Mesenchymal stem cell (in vitro differentiated cells and primary cell): ENCODE measurements at regions not wholly inside any gene's neighbourhood (a gene's known extent, or its start where the extent isn't known, plus 50 kb on each side); places are given as distances from the start of the nearest gene placed in this dataset.
A peak's percentile ranks its signal among the peaks of the same experiment; 100 is the strongest.

Experiments
- DNase-seq: peaks from one replicate; pipeline ENCODE4 v3.0.0-alpha.2; 2013
- H2AFZ ChIP-seq: one replicate; pipeline ENCODE4 v1.6.1; 2013; ENCODE audit warnings: low read depth, mild to moderate bottlenecking, control low read depth, inconsistent platforms, low read length, moderate library complexity
- H2AK5ac ChIP-seq: 2 replicates; pipeline ENCODE4 v1.6.1; 2013; ENCODE audit warnings: low read length, moderate library complexity, mild to moderate bottlenecking, inconsistent platforms; ENCODE audit not compliant: severe bottlenecking
- H2BK120ac ChIP-seq: one replicate; pipeline ENCODE4 v1.6.1; 2013; ENCODE audit warnings: low read depth, mild to moderate bottlenecking, inconsistent platforms, low read length, moderate library complexity
- H2BK12ac ChIP-seq, 2 experiments: one replicate each; pipeline ENCODE4 v1.6.1; 2013; ENCODE audit warnings: inconsistent platforms in 2 of 2, low read length in 2 of 2, mild to moderate bottlenecking in 2 of 2, moderate library complexity in 2 of 2, control low read depth in 1 of 2
- H2BK15ac ChIP-seq: one replicate; pipeline ENCODE4 v1.6.1; 2013; ENCODE audit warnings: mild to moderate bottlenecking, low read depth, inconsistent platforms; ENCODE audit not compliant: poor library complexity, severe bottlenecking
- H2BK5ac ChIP-seq: 2 replicates; pipeline ENCODE4 v1.6.1; 2013; ENCODE audit warnings: low read depth, mild to moderate bottlenecking, low read length, control low read depth, inconsistent platforms; ENCODE audit not compliant: poor library complexity, severe bottlenecking
- H3K14ac ChIP-seq, 2 experiments: one replicate each; pipeline ENCODE4 v1.6.1; 2013; ENCODE audit warnings: inconsistent platforms in 2 of 2, low read length in 2 of 2, control low read depth in 1 of 2, mild to moderate bottlenecking in 1 of 2, moderate library complexity in 1 of 2
- H3K18ac ChIP-seq, 2 experiments: one replicate each; pipeline ENCODE4 v1.6.1; 2013; ENCODE audit warnings: inconsistent platforms in 2 of 2, low read length in 2 of 2, control low read depth in 1 of 2, low read depth in 1 of 2, mild to moderate bottlenecking in 1 of 2
- H3K23ac ChIP-seq, 2 experiments: one replicate each; pipeline ENCODE4 v1.6.1; 2013; ENCODE audit warnings: inconsistent platforms in 2 of 2, low read length in 2 of 2, mild to moderate bottlenecking in 2 of 2, moderate library complexity in 2 of 2, control low read depth in 1 of 2
- H3K27ac ChIP-seq: 2 replicates; pipeline ENCODE4 v1.5.1; 2013; ENCODE audit warnings: mild to moderate bottlenecking, moderate library complexity, low read length, control low read depth, inconsistent platforms; ENCODE audit not compliant: poor library complexity, severe bottlenecking
- H3K27me3 ChIP-seq, 2 experiments: 2 replicates each; pipeline versions ENCODE4 v1.6.1 to v1.7.0; 2013; ENCODE audit warnings: low read length in 2 of 2, mild to moderate bottlenecking in 2 of 2, moderate library complexity in 2 of 2, control low read depth in 1 of 2, inconsistent platforms in 1 of 2; ENCODE audit not compliant: control insufficient read depth in 1 of 2, insufficient read depth in 1 of 2
- H3K36me3 ChIP-seq, 2 experiments: 2 replicates each; pipeline versions ENCODE4 v1.6.1 to v1.7.0; 2013; ENCODE audit warnings: low read length in 2 of 2, control low read depth in 1 of 2, inconsistent platforms in 1 of 2, low read depth in 1 of 2, mild to moderate bottlenecking in 1 of 2; ENCODE audit not compliant: insufficient read depth in 2 of 2, control insufficient read depth in 1 of 2
- H3K4ac ChIP-seq, 2 experiments: one replicate each; pipeline ENCODE4 v1.6.1; 2013; ENCODE audit warnings: inconsistent platforms in 2 of 2, low read length in 2 of 2, mild to moderate bottlenecking in 2 of 2, moderate library complexity in 2 of 2, control low read depth in 1 of 2, low read depth in 1 of 2
- H3K4me1 ChIP-seq: 2 replicates; pipeline ENCODE4 v1.6.1; 2013; ENCODE audit warnings: low read depth, low read length, control low read depth; ENCODE audit not compliant: control insufficient read depth, insufficient read depth
- H3K4me2 ChIP-seq: 2 replicates; pipeline ENCODE4 v1.6.1; 2013; ENCODE audit warnings: low read length, mild to moderate bottlenecking, inconsistent platforms; ENCODE audit not compliant: poor library complexity, severe bottlenecking
- H3K4me3 ChIP-seq, 2 experiments: 2 replicates each; pipeline versions ENCODE4 v1.5.1 to v1.7.0; 2013; ENCODE audit warnings: low read length in 2 of 2, mild to moderate bottlenecking in 2 of 2, control low read depth in 1 of 2, low read depth in 1 of 2; ENCODE audit not compliant: insufficient read depth in 1 of 2
- H3K79me1 ChIP-seq: replicated peaks from 2 replicates; pipeline ENCODE4 v1.6.1; 2013; ENCODE audit warnings: mild to moderate bottlenecking, control low read depth, low read length, inconsistent platforms; ENCODE audit not compliant: poor library complexity, severe bottlenecking
- H3K9ac ChIP-seq: 2 replicates; pipeline ENCODE4 v1.7.0; 2013; ENCODE audit warnings: mild to moderate bottlenecking, low read length, moderate library complexity
- H3K9me3 ChIP-seq: 2 replicates; pipeline ENCODE4 v1.7.0; 2013; ENCODE audit warnings: mild to moderate bottlenecking, low read length; ENCODE audit not compliant: control insufficient read depth
- H4K8ac ChIP-seq: one replicate; pipeline ENCODE4 v1.6.1; 2013; ENCODE audit warnings: inconsistent platforms, mild to moderate bottlenecking, low read length, moderate library complexity
- H4K91ac ChIP-seq: one replicate; pipeline ENCODE4 v1.6.1; 2013; ENCODE audit warnings: mild to moderate bottlenecking, low read length, inconsistent platforms
- whole genome bisulfite sequencing: methylation state at CpG from one replicate; pipeline ENCODE4 v1.1.7; 2013; ENCODE audit warnings: mixed read lengths; 5-methylcytosine and 5-hydroxymethylcytosine counted together

DNA sequence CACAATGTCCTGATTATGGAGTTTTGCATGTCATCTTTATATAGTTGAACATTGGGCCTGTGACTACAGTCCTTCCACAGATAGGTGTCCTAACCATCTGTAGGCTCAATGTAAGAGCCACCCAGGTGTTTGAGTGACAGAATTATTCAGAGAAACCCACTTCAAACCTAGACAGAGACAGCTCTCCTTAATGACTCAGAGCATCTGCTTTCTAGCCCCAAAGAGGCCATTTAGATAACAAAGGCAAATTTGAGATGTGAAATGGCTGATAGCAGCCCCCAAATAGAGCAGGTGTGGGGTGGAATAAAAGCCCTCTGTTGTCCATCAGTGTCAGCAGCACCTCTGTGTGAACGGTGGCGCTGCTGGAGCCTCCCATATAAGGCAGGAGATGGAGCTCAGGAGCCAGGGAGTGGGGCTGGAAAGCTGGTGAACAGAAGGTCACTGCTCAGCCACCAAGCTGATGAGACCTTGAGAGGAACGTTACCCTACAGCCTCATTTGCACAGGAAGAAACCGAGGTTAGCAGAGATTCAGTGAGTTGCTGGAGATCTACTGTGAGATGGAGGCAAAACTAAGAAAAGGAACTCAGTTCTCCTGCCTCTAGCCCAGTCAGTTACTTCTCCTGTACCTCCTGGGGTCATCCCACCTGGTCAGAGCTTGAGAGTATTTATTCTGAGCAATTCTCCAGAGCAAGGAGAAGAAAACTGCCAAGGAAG is 153.3 kb upstream of the LNX1 start:
- H3K27me3 ChIP-seq, result no peaks in the 10 kb centered on the region
- H2BK15ac ChIP-seq, result no peak overlapping the region
- H3K4ac ChIP-seq, result peak overlapping the region in 1 of 2 experiments; percentile 24
- peak overlapping the region in 1 of 2 experiments; percentile 0 for H2BK12ac ChIP-seq
- no peak overlapping the region for H4K91ac ChIP-seq
- no peaks in the 10 kb centered on the region for H3K36me3 ChIP-seq
- no peak for DNase-seq
- H3K79me1 ChIP-seq, result no peaks in the 10 kb centered on the region
- H2AFZ ChIP-seq, result no peak overlapping the region
- H3K14ac ChIP-seq, result no peak overlapping the region
- no peak overlapping the region for H3K23ac ChIP-seq
- H4K8ac ChIP-seq, result no peak overlapping the region
- H2AK5ac ChIP-seq, result no peak overlapping the region
- H3K9me3 ChIP-seq, result no peaks in the 10 kb centered on the region
- 39% methylated on average over 4 of the region's 4 CpGs for WGBS
- no peak overlapping the region for H2BK120ac ChIP-seq
- H2BK5ac ChIP-seq, result no peak overlapping the region
- H3K4me3 ChIP-seq, result no peak overlapping the region
- H3K9ac ChIP-seq, result no peak overlapping the region
- H3K4me1 ChIP-seq, result no peaks in the 10 kb centered on the region
- peak overlapping the region; percentile 4 to 47 for H3K18ac ChIP-seq
- no peak overlapping the region for H3K4me2 ChIP-seq
- H3K27ac ChIP-seq, result no peak overlapping the region

DNA sequence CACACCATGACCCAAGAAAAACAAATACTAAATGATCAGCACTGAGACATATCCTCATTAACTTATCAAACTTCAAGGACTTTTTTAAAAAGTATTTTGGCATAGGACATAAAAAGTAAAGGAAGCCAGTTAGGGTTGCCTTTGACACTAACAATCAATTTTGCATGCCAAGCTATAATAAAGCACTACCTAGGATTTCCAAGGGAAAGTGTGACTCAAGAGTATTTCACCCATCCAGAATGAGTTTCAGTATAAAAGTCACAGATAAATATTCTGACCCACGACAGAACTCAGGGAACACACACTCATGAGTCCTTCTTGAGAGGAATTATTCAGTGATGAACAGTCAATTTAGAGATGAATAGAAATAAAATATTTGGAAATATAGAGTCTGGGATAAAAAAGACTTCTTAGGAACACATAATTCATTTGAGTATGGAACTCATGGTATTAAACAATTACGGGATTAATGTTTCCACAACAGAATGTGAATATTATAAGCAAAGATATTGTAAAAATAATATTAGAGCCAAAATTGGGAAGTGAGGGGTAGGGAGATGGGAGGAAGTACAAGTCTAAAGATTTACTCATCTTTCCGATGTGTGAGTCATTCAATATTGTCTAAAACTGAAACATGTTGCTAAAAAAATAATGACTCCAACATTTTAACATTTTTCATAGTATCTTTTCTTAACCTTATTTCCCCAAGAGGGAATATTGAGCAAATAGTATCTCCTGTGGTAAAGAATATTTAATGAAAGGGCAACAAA is 143.5 kb upstream of the LNX1 start:
- WGBS, result 40% methylated on average over 1 of the region's 3 CpGs
- Histone ChIP-seq H3K14ac (no peak overlapping the region), H3K4ac (no peak overlapping the region), H2AFZ (no peak overlapping the region), H2BK12ac (no peak overlapping the region), H3K27ac (no peak overlapping the region), H3K36me3 (no peaks in the 10 kb centered on the region), H3K79me1 (no peaks in the 10 kb centered on the region), H3K23ac (no peak overlapping the region), H3K9ac (peak overlapping the region; percentile 79), H2BK120ac (no peak overlapping the region), H4K8ac (no peak overlapping the region), H3K27me3 (no peaks in the 10 kb centered on the region), H3K4me3 (peak overlapping the region in 1 of 2 experiments; percentile 42), H2AK5ac (no peak overlapping the region), H3K4me1 (no peaks in the 10 kb centered on the region), H4K91ac (no peak overlapping the region), H3K18ac (no peak overlapping the region), H3K4me2 (no peak overlapping the region), H2BK5ac (no peak overlapping the region), H3K9me3 (no peaks in the 10 kb centered on the region), H2BK15ac (no peak overlapping the region)
- peak; percentile 49 for DNase-seq

DNA sequence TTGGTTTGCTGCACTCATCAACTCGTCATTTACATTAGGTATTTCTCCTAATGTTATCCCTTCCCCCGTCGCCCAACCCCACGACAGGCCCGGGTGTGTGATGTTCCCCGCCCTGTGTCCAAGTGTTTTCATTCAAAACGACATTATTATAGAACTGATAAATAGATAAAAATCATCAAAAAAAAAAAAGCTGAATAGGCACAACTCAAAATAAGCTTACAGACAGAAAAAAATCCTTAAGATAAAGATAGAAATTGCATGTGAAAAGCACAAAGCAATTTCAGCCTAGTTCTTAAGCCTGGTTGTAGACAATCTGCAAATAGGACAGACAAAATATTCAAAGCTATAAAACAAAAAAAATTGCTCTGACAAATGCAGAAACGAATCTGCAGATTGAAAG is 142.9 kb upstream of the LNX1 start:
- peak overlapping the region in 1 of 2 experiments; percentile 42 for H3K4me3 ChIP-seq
- H2BK120ac ChIP-seq, result no peak overlapping the region
- no peak overlapping the region for H4K8ac ChIP-seq
- H3K4me1 ChIP-seq, result no peaks in the 10 kb centered on the region
- peak overlapping the region in 1 of 2 experiments; percentile 24 for H3K18ac ChIP-seq
- WGBS, result 85% methylated on average over 6 of the region's 8 CpGs
- no peak overlapping the region for H2AK5ac ChIP-seq
- no peak overlapping the region for H2BK12ac ChIP-seq
- no peak for DNase-seq
- no peaks in the 10 kb centered on the region for H3K9me3 ChIP-seq
- no peak overlapping the region for H2BK5ac ChIP-seq
- no peak overlapping the region for H2BK15ac ChIP-seq
- H4K91ac ChIP-seq, result no peak overlapping the region
- no peak overlapping the region for H3K4ac ChIP-seq
- H3K79me1 ChIP-seq, result no peaks in the 10 kb centered on the region
- no peaks in the 10 kb centered on the region for H3K36me3 ChIP-seq
- no peak overlapping the region for H3K27ac ChIP-seq
- H3K23ac ChIP-seq, result no peak overlapping the region
- peak overlapping the region; percentile 79 for H3K9ac ChIP-seq
- H3K14ac ChIP-seq, result no peak overlapping the region
- no peak overlapping the region for H3K4me2 ChIP-seq
- H3K27me3 ChIP-seq, result no peaks in the 10 kb centered on the region
- no peak overlapping the region for H2AFZ ChIP-seq

DNA sequence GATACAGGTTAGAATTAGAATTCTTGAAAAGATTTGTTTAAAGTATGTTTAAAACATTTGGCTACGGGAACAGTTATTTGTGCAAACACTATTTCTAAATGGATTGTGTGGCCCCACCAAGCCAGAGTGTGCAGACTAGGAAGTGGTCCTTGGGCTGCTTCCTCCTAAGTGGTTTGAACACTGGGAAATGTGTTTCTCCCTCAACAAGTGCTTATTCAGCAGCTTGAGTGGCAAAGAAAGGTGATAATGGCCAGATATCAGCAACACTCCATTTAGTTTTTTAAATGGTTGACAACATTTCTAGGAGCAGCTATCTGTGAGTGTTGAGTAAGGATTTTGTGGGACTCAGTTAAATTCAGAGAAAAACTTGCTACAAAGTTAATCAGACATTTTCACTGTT is 141.4 kb upstream of the LNX1 start:
- Histone ChIP-seq H3K27ac (no peak overlapping the region), H2BK5ac (no peak overlapping the region), H2BK12ac (no peak overlapping the region), H3K9me3 (no peaks in the 10 kb centered on the region), H3K23ac (no peak overlapping the region), H3K4ac (no peak overlapping the region), H3K18ac (no peak overlapping the region), H3K27me3 (no peaks in the 10 kb centered on the region), H2BK120ac (no peak overlapping the region), H2AFZ (no peak overlapping the region), H3K4me3 (no peak overlapping the region), H3K79me1 (no peaks in the 10 kb centered on the region), H4K91ac (no peak overlapping the region), H2BK15ac (no peak overlapping the region), H2AK5ac (no peak overlapping the region), H3K14ac (no peak overlapping the region), H3K36me3 (no peaks in the 10 kb centered on the region), H4K8ac (no peak overlapping the region), H3K9ac (no peak overlapping the region), H3K4me2 (no peak overlapping the region), H3K4me1 (no peaks in the 10 kb centered on the region)
- DNase-seq, result no peak
- WGBS, result 81% methylated on average over 1 of the region's 1 CpG
